HepG2 (cell line): ENCODE measurements at regions not wholly inside any gene's neighbourhood (a gene's known extent, or its start where the extent isn't known, plus 50 kb on each side); places are given as distances from the start of the nearest gene placed in this dataset.

ENCODE experiments used
- CHD4 ChIP-seq: fragments of 200-600 bp; sonication (generic); IDR thresholded peaks from 2 replicates; pipeline ENCODE4 v1.7.0; 2017; ENCODE audit warnings: mild to moderate bottlenecking, low read length, borderline replicate concordance
- MAZ ChIP-seq, 2 experiments: sonication (generic) in 1 of 2; formaldehyde crosslinking in 1 of 2; IDR thresholded peaks; 2 replicates each; pipeline versions ENCODE4 v1.5.0 to v1.6.1; 2012 to 2020; ENCODE audit warnings: low read depth in 2 of 2, mild to moderate bottlenecking in 2 of 2, borderline replicate concordance in 1 of 2, improper control_type of control experiment in 1 of 2, low read length in 1 of 2, missing genetic modification reagents in 1 of 2, moderate library complexity in 1 of 2
- MTF1 ChIP-seq: sonication (generic); formaldehyde crosslinking; IDR thresholded peaks from 2 replicates; pipeline ENCODE4 v1.5.0; 2020; ENCODE audit warnings: missing genetic modification reagents
- RNF2 ChIP-seq: fragments of 450-650 bp; conservative IDR thresholded peaks from 2 replicates; pipeline ENCODE4 v1.6.1; 2016; ENCODE audit warnings: low read depth

GRCh38 chr9:78856781-78857180 is 559.9 kb downstream of the PSAT1 start:
- TF ChIP-seq RNF2 (no peak), CHD4 (no peak), MAZ (IDR thresholded peaks at IDR 0.05; ENCODE audit: borderline replicate concordance, low read depth, low read length) (no peak), MAZ (CRISPR knock-in tag; IDR thresholded peaks at IDR 0.05; ENCODE audit: low read depth) (no peak), MTF1 (no peak)
